OCI-LY3 (cell line): ENCODE measurements at regions not wholly inside any gene's neighbourhood (a gene's known extent, or its start where the extent isn't known, plus 50 kb on each side); places are given as distances from the start of the nearest gene placed in this dataset.

Source experiments
- H2AFZ ChIP-seq: fragments of 200-600, 300-600 bp; shearing (Covaris generic); 2 replicates; pipeline ENCODE4 v1.6.0; 2014; ENCODE audit warnings: antibody characterized with exemption, low read depth, low read length
- H3K27ac ChIP-seq: fragments of 200-600, 300-600 bp; sonication (generic); 2 replicates; pipeline ENCODE4 v1.5.1; 2014; ENCODE audit warnings: mild to moderate bottlenecking, low read length, moderate library complexity, mixed read lengths
- H3K27me3 ChIP-seq: fragments of 200-600, 300-600 bp; sonication (generic); 2 replicates; pipeline ENCODE4 v1.6.1; 2014; ENCODE audit warnings: low read depth, low read length, mixed read lengths
- H3K36me3 ChIP-seq: fragments of 200-600, 300-600 bp; sonication (generic); replicated peaks from 2 replicates; pipeline ENCODE3; 2014; ENCODE audit warnings: low read depth, low read length, mixed read lengths
- H3K4me1 ChIP-seq: fragments of 300-600, 200-600 bp; sonication (generic); 2 replicates; pipeline ENCODE4 v1.6.1; 2014; ENCODE audit warnings: low read length, mixed read lengths
- H3K4me2 ChIP-seq: fragments of 200-600, 300-600 bp; sonication (generic); 2 replicates; pipeline ENCODE4 v1.6.1; 2014; ENCODE audit warnings: low read length, mixed read lengths
- H3K4me3 ChIP-seq: fragments of 300-600, 200-600 bp; sonication (generic); 2 replicates; pipeline ENCODE4 v1.5.1; 2014; ENCODE audit warnings: antibody characterized with exemption, mild to moderate bottlenecking, low read length, moderate library complexity
- H3K79me2 ChIP-seq: fragments of 300-600, 200-600 bp; shearing (Covaris generic); 2 replicates; pipeline ENCODE4 v1.6.1; 2014; ENCODE audit warnings: mild to moderate bottlenecking, low read length, mixed read lengths
- H3K9ac ChIP-seq: fragments of 300-600, 200-600 bp; shearing (Covaris generic); 2 replicates; pipeline ENCODE4 v1.6.0; 2014; ENCODE audit warnings: mild to moderate bottlenecking, low read length, moderate library complexity
- H3K9me3 ChIP-seq: fragments of 200-600, 300-600 bp; shearing (Covaris generic); 2 replicates; pipeline ENCODE4 v1.6.1; 2014; ENCODE audit warnings: low read length, mixed read lengths; ENCODE audit not compliant: insufficient read depth
- H4K20me1 ChIP-seq: fragments of 200-600, 300-600 bp; sonication (generic); 2 replicates; pipeline ENCODE4 v1.6.1; 2016; ENCODE audit warnings: low read length, mixed read lengths; ENCODE audit not compliant: insufficient read depth
- EZH2phosphoT487 ChIP-seq: fragments of 200-600 bp; shearing (Covaris generic); IDR thresholded peaks from 2 replicates; pipeline ENCODE4 v1.6.1; 2018; ENCODE audit warnings: antibody characterized with exemption, mixed run types, low read depth
- TF ChIP-seq, protein P1 (sequence below): fragments of 200-600, 300-600 bp; sonication (generic); IDR thresholded peaks from 2 replicates; pipeline ENCODE4 v1.5.1; 2014; ENCODE audit warnings: antibody characterized with exemption, low read length, low read depth

GRCh38 chr5:18987101-18987500 is 1000.9 kb downstream of the CDH18 start:
- H3K9ac ChIP-seq, result no peak overlapping the region
- H3K4me1 ChIP-seq, result no peaks in the 10 kb centered on the region
- no peak overlapping the region for H2AFZ ChIP-seq

GRCh38 chr5:18990852-18991251 is 997.1 kb downstream of the CDH18 start:
- Histone ChIP-seq H3K27ac (no peak overlapping the region), H3K4me1 (no peaks in the 10 kb centered on the region), H4K20me1 (no peaks in the 10 kb centered on the region), H2AFZ (no peak overlapping the region), H3K9me3 (no peaks in the 10 kb centered on the region), H3K4me2 (no peak overlapping the region), H3K27me3 (no peaks in the 10 kb centered on the region), H3K79me2 (no peaks in the 10 kb centered on the region), H3K4me3 (no peak overlapping the region), H3K36me3 (no peaks in the 10 kb centered on the region), H3K9ac (no peak overlapping the region)
- TF ChIP-seq, protein P1, sequence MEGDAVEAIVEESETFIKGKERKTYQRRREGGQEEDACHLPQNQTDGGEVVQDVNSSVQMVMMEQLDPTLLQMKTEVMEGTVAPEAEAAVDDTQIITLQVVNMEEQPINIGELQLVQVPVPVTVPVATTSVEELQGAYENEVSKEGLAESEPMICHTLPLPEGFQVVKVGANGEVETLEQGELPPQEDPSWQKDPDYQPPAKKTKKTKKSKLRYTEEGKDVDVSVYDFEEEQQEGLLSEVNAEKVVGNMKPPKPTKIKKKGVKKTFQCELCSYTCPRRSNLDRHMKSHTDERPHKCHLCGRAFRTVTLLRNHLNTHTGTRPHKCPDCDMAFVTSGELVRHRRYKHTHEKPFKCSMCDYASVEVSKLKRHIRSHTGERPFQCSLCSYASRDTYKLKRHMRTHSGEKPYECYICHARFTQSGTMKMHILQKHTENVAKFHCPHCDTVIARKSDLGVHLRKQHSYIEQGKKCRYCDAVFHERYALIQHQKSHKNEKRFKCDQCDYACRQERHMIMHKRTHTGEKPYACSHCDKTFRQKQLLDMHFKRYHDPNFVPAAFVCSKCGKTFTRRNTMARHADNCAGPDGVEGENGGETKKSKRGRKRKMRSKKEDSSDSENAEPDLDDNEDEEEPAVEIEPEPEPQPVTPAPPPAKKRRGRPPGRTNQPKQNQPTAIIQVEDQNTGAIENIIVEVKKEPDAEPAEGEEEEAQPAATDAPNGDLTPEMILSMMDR, result no peak
- no peak for TF ChIP-seq EZH2phosphoT487

More at GRCh38 chr5:18987101-18987500, 1000.9 kb downstream of the CDH18 start:
- Histone ChIP-seq H3K4me3 (no peak overlapping the region), H3K36me3 (no peaks in the 10 kb centered on the region), H3K4me2 (no peak overlapping the region), H3K27me3 (no peaks in the 10 kb centered on the region), H3K79me2 (no peaks in the 10 kb centered on the region), H3K9me3 (no peaks in the 10 kb centered on the region), H4K20me1 (no peaks in the 10 kb centered on the region), H3K27ac (no peak overlapping the region)
- TF ChIP-seq EZH2phosphoT487, result no peak
- TF ChIP-seq, protein P1, result no peak

DNA sequence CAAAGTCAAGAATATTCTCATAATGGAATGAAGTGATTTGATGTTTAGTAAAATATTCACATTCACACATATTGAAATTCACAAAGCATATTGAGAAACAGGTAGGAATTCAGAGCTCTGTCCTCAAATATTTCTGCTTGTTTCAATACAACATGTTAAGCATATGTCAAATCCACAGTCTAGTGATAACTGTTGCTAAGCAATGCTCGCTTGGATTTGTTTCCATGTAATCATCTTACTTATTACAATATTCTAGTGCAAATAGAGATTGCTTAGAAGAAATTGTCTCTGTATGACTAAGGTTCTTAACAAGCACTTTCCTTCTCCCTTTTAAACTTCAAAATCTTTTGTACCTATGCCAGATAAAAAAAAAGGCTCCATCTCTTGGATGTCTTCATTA is 995.7 kb downstream of the CDH18 start:
- Histone ChIP-seq H3K36me3 (no peaks in the 10 kb centered on the region), H3K9me3 (no peaks in the 10 kb centered on the region), H3K27ac (no peak overlapping the region), H3K79me2 (no peaks in the 10 kb centered on the region), H3K4me1 (no peaks in the 10 kb centered on the region), H3K4me2 (no peak overlapping the region), H3K27me3 (no peaks in the 10 kb centered on the region), H2AFZ (no peak overlapping the region), H3K9ac (no peak overlapping the region), H3K4me3 (no peak overlapping the region), H4K20me1 (no peaks in the 10 kb centered on the region)
- TF ChIP-seq, protein P1, result no peak
- no peak for TF ChIP-seq EZH2phosphoT487

DNA sequence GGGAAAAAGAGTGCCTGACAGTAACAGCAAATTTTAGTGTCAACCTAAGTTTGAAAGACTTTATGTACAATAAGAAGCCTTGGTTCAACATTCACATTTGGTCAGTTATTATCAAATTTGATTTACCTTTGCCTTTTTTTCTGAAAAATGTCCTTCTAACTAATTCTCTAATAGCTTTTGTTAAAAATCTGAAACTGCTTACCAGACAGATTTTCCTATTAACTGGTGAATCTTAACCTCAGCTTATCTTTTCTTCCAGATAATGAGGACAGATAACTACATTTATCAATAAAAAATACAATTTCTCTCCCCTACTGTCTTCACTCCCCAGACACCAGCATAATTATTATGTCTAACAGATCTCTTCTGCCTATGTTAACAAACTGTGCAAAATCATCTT is 988.5 kb downstream of the CDH18 start:
- Histone ChIP-seq H3K4me3 (no peak overlapping the region), H3K27ac (no peak overlapping the region), H3K4me2 (no peak overlapping the region), H2AFZ (no peak overlapping the region), H3K27me3 (no peaks in the 10 kb centered on the region), H3K36me3 (no peaks in the 10 kb centered on the region), H3K4me1 (no peaks in the 10 kb centered on the region), H3K79me2 (no peaks in the 10 kb centered on the region), H3K9ac (no peak overlapping the region), H4K20me1 (no peaks in the 10 kb centered on the region), H3K9me3 (no peaks in the 10 kb centered on the region)
- no peak for TF ChIP-seq EZH2phosphoT487
- TF ChIP-seq, protein P1, result no peak
